ENCODE measurements at regions not wholly inside any gene's neighbourhood (a gene's known extent, or its start where the extent isn't known, plus 50 kb on each side); places are given as distances from the start of the nearest gene placed in this dataset.

GRCh38 chr15:31160297-31160696 is 58.8 kb upstream of the TRPM1 start:
- H4K91ac ChIP-seq (replicated peaks; ENCODE audit: insufficient read length, low read length) = no peak overlapping the region
- 88% methylated on average over 7 of the region's 7 CpGs; no CpG with 5 or more reads in 1 of the 2 experiments for WGBS, 2 experiments (ENCODE audit: extremely low coverage in 1 of 2, insufficient coverage in 1 of 2, insufficient read length in 1 of 2, insufficient replicate concordance in 2 of 2, low coverage in 1 of 2, low lambda C conversion rate in 2 of 2, missing lambda C conversion rate in 1 of 2)
- H2AFZ ChIP-seq (ENCODE audit: low read length) = no peak overlapping the region
- no peak overlapping the region for H3K9ac ChIP-seq (replicated peaks in 1 of 4; ENCODE audit: extremely low read depth in 1 of 4, low read depth in 3 of 4, low read length in 3 of 4)
- no peak overlapping the region for H3K4ac ChIP-seq (replicated peaks; ENCODE audit: insufficient read length, low read depth, low read length)
- peaks cover 0 to 10% (median 6%) of the 10 kb centered on the region in 4 experiments; a peak in 6 of 7 replicates for H3K4me1 ChIP-seq (replicated peaks in 1 of 4; ENCODE audit: control insufficient read depth in 3 of 4, insufficient read depth in 4 of 4, low read length in 3 of 4)
- no peak for FAIRE-seq
- no peaks in the 10 kb centered on the region for H3K79me1 ChIP-seq (ENCODE audit: low read depth, low read length)
- H2BK20ac ChIP-seq (ENCODE audit: low read length) = peak overlapping the region; percentile 61; the same call in 1 of the 2 replicates
- H3K27me3 ChIP-seq (replicated peaks in 1 of 4; ENCODE audit: control insufficient read depth in 3 of 4, extremely low read depth in 1 of 4, insufficient read depth in 3 of 4, low read length in 3 of 4) = no peaks in the 10 kb centered on the region
- H2BK12ac ChIP-seq (ENCODE audit: low read depth, low read length) = peak overlapping the region; percentile 50; the same call in 1 of the 2 replicates
- H2BK120ac ChIP-seq (replicated peaks; ENCODE audit: low read depth, low read length) = no peak overlapping the region
- no peak overlapping the region for H2BK5ac ChIP-seq (ENCODE audit: low read depth, low read length)
- H4K8ac ChIP-seq (ENCODE audit: extremely low read depth, insufficient read depth, low read length) = no peak overlapping the region
- CTCF ChIA-PET (ENCODE audit: partially characterized antibody) = interaction anchor here (1.0 to 1.8 kb wide), 2 partner anchors 37 to 327 kb away, joined by 3 to 6 read pairs; no protein-coding TSS in a partner anchor
- no peaks in the 10 kb centered on the region for H3K36me3 ChIP-seq (ENCODE audit: control insufficient read depth in 2 of 4, insufficient read depth in 4 of 4, low read length in 3 of 4)
- POLR2A ChIA-PET (ENCODE audit: partially characterized antibody) = interaction anchor here (0.9 to 1.4 kb wide), 2 partner anchors 9 to 10 kb away, joined by 3 read pairs; no protein-coding TSS in a partner anchor
- no peaks in the 10 kb centered on the region for H3K23me2 ChIP-seq (ENCODE audit: low read depth, low read length)
- peak overlapping the region; percentile 72; the same call in 1 of the 2 replicates for H2BK15ac ChIP-seq (ENCODE audit: low read length)
- no peak overlapping the region for H3K27ac ChIP-seq (ENCODE audit: low read depth, low read length)
- H3K14ac ChIP-seq (ENCODE audit: insufficient read length) = no peak overlapping the region
- no peak overlapping the region for H3K56ac ChIP-seq (replicated peaks; ENCODE audit: insufficient read length, low read depth, low read length)
- H4K20me1 ChIP-seq (replicated peaks in 1 of 2; ENCODE audit: control insufficient read depth in 1 of 2, insufficient read depth in 2 of 2, low read length in 2 of 2) = no peaks in the 10 kb centered on the region
- H3K9me3 ChIP-seq (ENCODE audit: insufficient read depth in 2 of 2, low read depth in 1 of 2, low read length in 1 of 2) = no peaks in the 10 kb centered on the region
- H3K4me2 ChIP-seq (ENCODE audit: insufficient read depth in 1 of 2, low read depth in 2 of 2, low read length in 2 of 2) = no peak overlapping the region
- no peak overlapping the region for H3K23ac ChIP-seq (ENCODE audit: insufficient read length)
- no peak overlapping the region for H2AK5ac ChIP-seq (ENCODE audit: low read depth, low read length)
- peak overlapping the region; percentile 15; the same call in 1 of the 2 replicates for H3K18ac ChIP-seq (ENCODE audit: extremely low read depth, low read length)
- H3K4me3 ChIP-seq (ENCODE audit: extremely low read depth in 1 of 4, insufficient read depth in 2 of 4, low read depth in 3 of 4, low read length in 4 of 4) = no peak overlapping the region
- no peak for DNase-seq (ENCODE audit: low read depth in 1 of 2, low spot score in 2 of 2)
- H3K79me2 ChIP-seq (ENCODE audit: control insufficient read depth in 1 of 2, insufficient read depth in 2 of 2, low read length in 2 of 2) = no peaks in the 10 kb centered on the region
- H4K5ac ChIP-seq (ENCODE audit: insufficient read length, low read depth, low read length) = no peak overlapping the region
- no peak for TF ChIP-seq NRF1 (IDR thresholded peaks at IDR 0.05; ENCODE audit: low read depth, low read length)
- TF ChIP-seq TAF1 (IDR thresholded peaks at IDR 0.05; ENCODE audit: low read depth, low read length) = no peak
- TF ChIP-seq CTCF (IDR thresholded peaks at IDR 0.05; ENCODE audit: control extremely low read depth in 1 of 3, insufficient read depth in 1 of 3, low read depth in 1 of 3, low read length in 3 of 3) = no peak
- TF ChIP-seq SAP30 (IDR thresholded peaks at IDR 0.05; ENCODE audit: insufficient read depth, insufficient replicate concordance, low read length) = no peak
- no peak for TF ChIP-seq ATF3 (IDR thresholded peaks at IDR 0.05; ENCODE audit: insufficient read depth, low read depth, low read length)
- no peak for TF ChIP-seq GTF2F1 (IDR thresholded peaks at IDR 0.05; ENCODE audit: borderline replicate concordance, low read depth, low read length)
- TF ChIP-seq CREB1 (IDR thresholded peaks at IDR 0.05) = no peak
- no peak for TF ChIP-seq EZH2 (IDR thresholded peaks at IDR 0.05; ENCODE audit: low read depth, low read length, severe bottlenecking)
- TF ChIP-seq RNF2 (IDR thresholded peaks at IDR 0.05; ENCODE audit: borderline replicate concordance, low read depth, low read length, missing control alignments, poor library complexity, severe bottlenecking) = no peak
- no peak for TF ChIP-seq KDM1A (IDR thresholded peaks at IDR 0.05; ENCODE audit: borderline replicate concordance, low read length)
